Activated T-cell treated with anti-CD3 and anti-CD28 coated beads, Interleukin-2, amount 50 U/mL, for 48 hours (primary cell): ENCODE measurements at regions not wholly inside any gene's neighbourhood (a gene's known extent, or its start where the extent isn't known, plus 50 kb on each side); places are given as distances from the start of the nearest gene placed in this dataset.

Source experiments
- DNase-seq, 2 experiments: peaks; one replicate each; pipeline ENCODE4 v3.0.0-alpha.2; 2020

DNA sequence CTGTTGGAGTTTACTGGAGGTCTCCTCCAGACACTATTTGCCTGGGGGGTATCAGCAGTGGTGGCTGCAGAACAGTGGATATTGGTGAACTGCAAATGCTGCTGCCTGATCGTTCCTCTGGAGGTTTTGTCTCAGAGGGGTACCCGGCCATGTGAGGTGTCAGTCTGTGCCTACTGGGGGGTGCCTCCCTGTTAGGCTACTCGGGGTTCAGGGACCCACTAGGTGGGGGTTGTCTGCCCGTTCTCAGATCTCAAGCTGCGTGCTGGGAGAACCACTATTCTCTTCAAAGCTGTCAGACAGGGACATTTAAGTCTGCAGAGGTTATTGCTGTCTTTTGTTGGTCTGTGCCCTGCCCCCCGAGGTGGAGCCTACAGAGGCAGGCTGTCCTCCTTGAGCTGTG lies 1333.1 kb upstream of the TPTE start:
- DNase-seq, result peak in 1 of 2 experiments; percentile 6
